ENCODE measurements at regions not wholly inside any gene's neighbourhood (a gene's known extent, or its start where the extent isn't known, plus 50 kb on each side); places are given as distances from the start of the nearest gene placed in this dataset.
"Not testable (repeated sequence)": the region's sequence is repeated elsewhere in the genome, so short reads cannot be mapped to it uniquely, and the experiment has no call there.

DNA sequence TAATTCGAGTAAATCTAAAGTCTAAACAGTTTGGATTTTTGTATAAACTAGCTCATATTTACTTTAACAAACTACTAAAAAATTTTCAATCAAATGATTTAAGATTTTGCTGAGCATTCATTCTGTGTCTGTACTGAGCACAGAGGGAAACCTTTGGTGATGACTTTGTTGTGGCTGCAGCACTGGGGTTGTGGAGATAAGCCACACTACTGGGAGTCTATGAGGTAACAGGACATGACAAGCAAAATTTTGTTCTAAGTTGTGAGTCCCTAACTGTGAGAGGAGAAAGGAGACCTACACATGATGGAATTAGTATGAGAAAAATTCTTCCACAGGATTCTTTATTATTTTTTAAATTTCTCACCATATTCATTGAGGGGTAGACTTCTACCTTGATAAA, 933.7 kb upstream of the LRATD1 start (continued):
- no peak for TF ChIP-seq CHD1 (IDR thresholded peaks at IDR 0.05; ENCODE audit: low read depth, low read length)
- TF ChIP-seq YY1 (IDR thresholded peaks at IDR 0.05; ENCODE audit: low read depth, low read length) = no peak
- no peak for TF ChIP-seq JUN (IDR thresholded peaks at IDR 0.05; ENCODE audit: low read depth, low read length)
- no peak for TF ChIP-seq CBX5 (IDR thresholded peaks at IDR 0.05; ENCODE audit: low read depth, low read length)
- TF ChIP-seq RXRA (IDR thresholded peaks at IDR 0.05; ENCODE audit: insufficient read depth, low read depth, low read length) = no peak

DNA sequence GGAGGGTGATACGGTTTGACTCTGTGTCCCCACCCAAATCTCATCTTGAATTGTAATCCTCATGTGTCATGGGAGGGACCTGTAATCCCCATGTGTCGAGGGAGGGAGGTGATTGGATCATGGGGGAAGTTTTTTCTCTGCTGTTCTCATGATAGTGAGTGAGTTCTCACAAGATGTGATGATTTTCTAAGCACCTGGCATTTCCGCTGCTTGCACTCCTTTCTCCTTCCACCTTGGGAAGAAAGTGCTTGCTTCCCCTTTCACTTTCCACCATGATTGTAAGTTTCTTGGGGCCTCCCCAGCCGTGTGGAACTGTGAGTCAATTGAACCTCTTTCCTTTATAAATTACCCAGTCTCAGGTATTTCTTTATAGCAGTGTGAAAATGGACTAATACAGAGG, 932.6 kb upstream of the LRATD1 start:
- H3K4ac ChIP-seq (replicated peaks; ENCODE audit: insufficient read length, low read depth, low read length); H4K91ac ChIP-seq (replicated peaks; ENCODE audit: insufficient read length, low read length); H3K4me3 ChIP-seq (ENCODE audit: extremely low read depth in 1 of 4, insufficient read depth in 2 of 4, low read depth in 3 of 4, low read length in 4 of 4); FAIRE-seq; H3K27me3 ChIP-seq (replicated peaks in 1 of 4; ENCODE audit: control insufficient read depth in 3 of 4, extremely low read depth in 1 of 4, insufficient read depth in 3 of 4, low read length in 3 of 4); H2BK12ac ChIP-seq (ENCODE audit: low read depth, low read length); H4K5ac ChIP-seq (ENCODE audit: insufficient read length, low read depth, low read length); H3K4me1 ChIP-seq (replicated peaks in 1 of 4; ENCODE audit: control insufficient read depth in 3 of 4, insufficient read depth in 4 of 4, low read length in 3 of 4); H3K4me2 ChIP-seq (ENCODE audit: insufficient read depth in 1 of 2, low read depth in 2 of 2, low read length in 2 of 2); H2BK120ac ChIP-seq (replicated peaks; ENCODE audit: low read depth, low read length); H3K23me2 ChIP-seq (ENCODE audit: low read depth, low read length); H3K79me2 ChIP-seq (ENCODE audit: control insufficient read depth in 1 of 2, insufficient read depth in 2 of 2, low read length in 2 of 2); H3K18ac ChIP-seq (ENCODE audit: extremely low read depth, low read length); H3K27ac ChIP-seq (ENCODE audit: low read depth, low read length); H4K8ac ChIP-seq (ENCODE audit: extremely low read depth, insufficient read depth, low read length); H3K23ac ChIP-seq (ENCODE audit: insufficient read length); H3K9ac ChIP-seq (replicated peaks in 1 of 4; ENCODE audit: extremely low read depth in 1 of 4, low read depth in 3 of 4, low read length in 3 of 4); DNase-seq (ENCODE audit: low read depth in 1 of 2, low spot score in 2 of 2); H2AK5ac ChIP-seq (ENCODE audit: low read depth, low read length); H3K36me3 ChIP-seq (ENCODE audit: control insufficient read depth in 2 of 4, insufficient read depth in 4 of 4, low read length in 3 of 4); H3K56ac ChIP-seq (replicated peaks; ENCODE audit: insufficient read length, low read depth, low read length); H2BK15ac ChIP-seq (ENCODE audit: low read length); H2BK5ac ChIP-seq (ENCODE audit: low read depth, low read length); H3K14ac ChIP-seq (ENCODE audit: insufficient read length); H2BK20ac ChIP-seq (ENCODE audit: low read length); POLR2A ChIA-PET (ENCODE audit: partially characterized antibody); H2AFZ ChIP-seq (ENCODE audit: low read length); H3K79me1 ChIP-seq (ENCODE audit: low read depth, low read length); H4K20me1 ChIP-seq (replicated peaks in 1 of 2; ENCODE audit: control insufficient read depth in 1 of 2, insufficient read depth in 2 of 2, low read length in 2 of 2); H3K9me3 ChIP-seq (ENCODE audit: insufficient read depth in 2 of 2, low read depth in 1 of 2, low read length in 1 of 2): not testable (repeated sequence)
- CTCF ChIA-PET (ENCODE audit: partially characterized antibody) = interaction anchor here (1.2 kb wide), 1 partner anchor 18 kb away, joined by 3 read pairs; no protein-coding TSS in a partner anchor
- 88% methylated on average over 3 of the region's 4 CpGs; no CpG with 5 or more reads in 1 of the 2 experiments for WGBS, 2 experiments (ENCODE audit: extremely low coverage in 1 of 2, insufficient coverage in 1 of 2, insufficient read length in 1 of 2, insufficient replicate concordance in 2 of 2, low coverage in 1 of 2, low lambda C conversion rate in 2 of 2, missing lambda C conversion rate in 1 of 2)

Measured in H1 (cell line).